KBM-7 (cell line): ENCODE measurements at regions not wholly inside any gene's neighbourhood (a gene's known extent, or its start where the extent isn't known, plus 50 kb on each side); places are given as distances from the start of the nearest gene placed in this dataset.

Experiments used
- DNase-seq: peaks from one replicate; pipeline ENCODE4 v3.0.0-alpha.2; 2015
- in situ Hi-C: fragments of 300-500 bp; cut with MboI; formaldehyde crosslinking; loops from 2 replicates; pipeline ENCODE4 v1.14.3; 2020; ENCODE audit warnings: low sequenced_read_pairs, low pct_unique_long_range_greater_than_20kb, mixed read lengths

DNA sequence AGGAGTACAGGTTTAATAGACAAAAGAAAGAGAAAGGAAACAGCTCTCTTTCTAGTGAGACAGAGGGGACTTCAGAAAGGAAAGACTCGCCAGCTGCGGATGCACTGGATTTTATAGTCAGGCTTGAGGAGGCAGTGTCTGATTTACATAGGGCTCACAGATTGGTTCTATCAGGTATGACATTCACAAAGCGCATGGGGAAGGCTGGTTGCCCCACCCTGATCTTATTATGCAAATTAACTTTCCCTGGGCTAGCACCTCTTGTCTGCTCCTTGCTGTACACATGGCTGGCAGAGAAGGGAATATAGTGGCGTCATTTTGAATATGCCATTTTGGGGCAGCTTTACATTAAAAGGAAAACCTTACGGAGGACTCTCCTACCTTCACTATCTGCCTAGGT lies 938.4 kb upstream of the SEMA6D start:
- in situ Hi-C loops: no loop called here
- DNase-seq: no peak

- in situ Hi-C loops: no loop called here
Observed at GRCh38 chr15:46786590-46787285, 930.6 kb upstream of the SEMA6D start.

GRCh38 chr15:46795685-46796084 lies 921.6 kb upstream of the SEMA6D start:
- in situ Hi-C loops: no loop called here
- no peak for DNase-seq

More at GRCh38 chr15:46786590-46787285, 930.6 kb upstream of the SEMA6D start:
- DNase-seq: no peak

DNA sequence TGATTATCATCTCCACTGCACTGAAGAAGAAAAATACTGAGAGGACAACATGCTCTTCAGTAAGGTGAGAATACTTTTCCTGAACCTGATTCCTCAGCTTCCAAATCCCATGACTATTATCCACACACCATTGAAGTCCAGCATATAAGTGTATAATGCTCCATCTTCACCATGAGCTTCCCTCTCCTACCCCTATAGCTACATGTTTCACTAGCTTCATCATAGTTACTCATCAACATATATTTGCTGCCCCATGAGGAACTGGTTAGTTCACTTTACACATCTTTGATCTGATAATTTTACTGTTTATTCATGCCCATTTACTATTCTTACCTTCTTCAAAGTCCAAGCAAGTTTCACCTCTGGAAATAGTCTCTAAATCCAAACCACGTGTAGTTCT lies 908.5 kb upstream of the SEMA6D start:
- no peak for DNase-seq

GRCh38 chr15:46815240-46815639 lies 902.1 kb upstream of the SEMA6D start:
- no peak for DNase-seq
- in situ Hi-C loops: no loop called here

More for the DNA sequence above, 908.5 kb upstream of the SEMA6D start:
- in situ Hi-C loops: no loop called here

- no peak for DNase-seq
- in situ Hi-C loops: no loop called here
Observed at GRCh38 chr15:46815765-46816164, 901.5 kb upstream of the SEMA6D start.

GRCh38 chr15:46848704-46849103 lies 868.6 kb upstream of the SEMA6D start:
- in situ Hi-C loops: no loop called here
- DNase-seq: no peak

GRCh38 chr15:46853600-46853999 lies 863.7 kb upstream of the SEMA6D start:
- DNase-seq: no peak
- in situ Hi-C loops: no loop called here

- DNase-seq: no peak
- in situ Hi-C loops: no loop called here
Observed at GRCh38 chr15:46854564-46854963, 862.7 kb upstream of the SEMA6D start.

DNA sequence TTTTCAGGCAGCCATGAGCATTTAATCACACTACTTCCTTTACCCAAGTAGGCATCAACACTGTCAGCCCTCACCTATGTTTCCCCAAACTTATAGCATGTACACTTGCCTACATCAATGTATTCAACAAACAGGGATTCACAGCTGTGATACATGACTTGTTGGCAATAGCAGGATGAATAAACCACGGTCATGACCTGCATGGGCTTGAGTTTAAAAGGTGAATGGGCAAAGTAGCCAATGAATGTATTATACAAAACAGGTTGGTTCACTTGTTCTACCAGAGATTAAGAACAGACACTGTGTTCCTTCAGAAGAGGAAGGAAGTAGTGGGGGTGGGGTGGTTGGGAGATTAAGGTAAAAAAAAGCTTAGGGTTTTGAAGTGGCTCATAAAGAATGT lies 861.9 kb upstream of the SEMA6D start:
- DNase-seq: no peak
- in situ Hi-C loops: no loop called here

DNA sequence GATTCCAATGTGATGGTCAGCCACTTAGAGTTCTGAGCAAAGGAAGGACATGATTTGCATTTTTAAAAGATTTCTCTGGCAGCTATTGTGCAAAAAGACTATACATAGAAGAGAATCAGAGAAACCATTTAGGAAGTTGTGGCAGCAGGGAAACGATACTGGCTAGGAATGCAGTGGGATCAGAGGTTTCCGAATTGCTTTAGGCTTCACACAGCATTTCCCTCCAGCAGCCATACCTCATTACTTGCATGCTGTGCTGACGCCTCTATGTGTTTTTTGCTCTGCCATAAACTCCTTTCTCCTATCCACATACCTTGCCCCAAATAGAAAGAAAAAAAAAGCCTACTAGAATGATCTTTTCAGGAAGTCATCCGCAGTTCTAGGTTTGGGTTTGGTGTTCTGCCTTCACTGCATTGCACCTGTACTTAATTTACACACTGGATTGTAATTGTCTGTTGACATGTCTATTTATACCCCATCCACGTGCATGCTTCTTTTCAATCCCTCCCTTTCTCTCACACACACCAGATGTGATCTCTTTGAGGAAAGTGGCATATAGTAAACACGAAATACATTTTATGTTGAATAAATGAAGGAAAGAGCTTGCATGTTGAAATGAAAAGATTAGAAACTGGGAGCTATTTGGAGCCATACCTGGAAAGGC lies 860.3 kb upstream of the SEMA6D start:
- in situ Hi-C loops: no loop called here

GRCh38 chr15:46858150-46858549 lies 859.2 kb upstream of the SEMA6D start:
- DNase-seq: no peak
- in situ Hi-C loops: no loop called here

More for the DNA sequence above, 860.3 kb upstream of the SEMA6D start:
- no peak for DNase-seq

DNA sequence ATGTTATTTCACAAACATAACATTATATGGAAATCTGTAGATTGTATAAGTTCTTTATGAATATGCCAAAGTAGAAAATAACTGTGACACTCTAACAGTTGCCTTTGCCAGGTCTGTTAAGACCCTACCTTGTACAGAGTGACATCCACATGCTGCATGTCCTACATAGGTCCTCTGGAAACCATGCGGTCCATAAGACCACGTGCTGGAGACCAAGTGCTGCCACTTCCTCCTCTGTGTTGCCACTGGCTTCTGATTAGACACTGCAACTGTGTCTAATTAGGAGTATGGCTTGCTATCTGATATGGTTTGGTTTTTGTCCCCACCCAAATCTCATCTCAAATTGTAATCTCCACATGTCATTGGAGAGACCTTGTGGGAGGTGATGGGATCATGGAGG lies 855.5 kb upstream of the SEMA6D start:
- no peak for DNase-seq
- in situ Hi-C loops: no loop called here

GRCh38 chr15:46865155-46865554 lies 852.1 kb upstream of the SEMA6D start:
- in situ Hi-C loops: no loop called here
- no peak for DNase-seq

DNA sequence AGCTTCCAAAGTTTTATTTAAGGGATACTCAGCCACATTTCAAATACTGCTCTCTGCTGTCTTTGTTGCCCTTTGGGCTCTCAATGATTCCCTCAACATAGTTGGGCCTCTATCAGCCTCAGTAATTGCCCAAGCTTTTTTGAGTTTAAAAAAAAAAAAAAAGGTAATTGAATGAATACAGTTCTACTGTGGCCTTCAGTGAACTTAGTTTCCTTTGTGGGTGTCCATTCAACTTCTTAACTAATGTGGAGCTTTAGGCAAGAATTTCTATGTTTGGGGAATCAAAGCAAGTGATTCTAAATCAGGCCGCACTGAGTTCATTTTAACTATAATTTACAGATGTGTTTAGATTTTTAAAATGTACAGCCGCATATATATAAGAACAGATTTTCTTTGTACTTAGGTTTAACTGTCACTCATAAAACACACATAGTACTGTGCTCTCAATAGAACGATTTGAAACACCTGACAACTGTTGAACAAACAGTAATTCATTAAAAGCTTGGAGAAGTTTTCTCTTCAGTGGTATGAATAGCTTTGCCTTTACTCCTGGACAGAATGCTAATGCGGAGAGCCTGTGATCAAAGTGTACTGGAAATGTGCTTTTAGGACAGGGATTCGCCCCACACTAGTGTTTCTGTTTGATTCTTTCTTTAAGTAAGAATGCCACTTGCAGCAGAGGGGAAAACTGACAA lies 844.9 kb upstream of the SEMA6D start:
- in situ Hi-C loops: no loop called here
- DNase-seq: no peak

- no peak for DNase-seq
- in situ Hi-C loops: no loop called here
Observed at GRCh38 chr15:46872981-46873330, 844.3 kb upstream of the SEMA6D start.

DNA sequence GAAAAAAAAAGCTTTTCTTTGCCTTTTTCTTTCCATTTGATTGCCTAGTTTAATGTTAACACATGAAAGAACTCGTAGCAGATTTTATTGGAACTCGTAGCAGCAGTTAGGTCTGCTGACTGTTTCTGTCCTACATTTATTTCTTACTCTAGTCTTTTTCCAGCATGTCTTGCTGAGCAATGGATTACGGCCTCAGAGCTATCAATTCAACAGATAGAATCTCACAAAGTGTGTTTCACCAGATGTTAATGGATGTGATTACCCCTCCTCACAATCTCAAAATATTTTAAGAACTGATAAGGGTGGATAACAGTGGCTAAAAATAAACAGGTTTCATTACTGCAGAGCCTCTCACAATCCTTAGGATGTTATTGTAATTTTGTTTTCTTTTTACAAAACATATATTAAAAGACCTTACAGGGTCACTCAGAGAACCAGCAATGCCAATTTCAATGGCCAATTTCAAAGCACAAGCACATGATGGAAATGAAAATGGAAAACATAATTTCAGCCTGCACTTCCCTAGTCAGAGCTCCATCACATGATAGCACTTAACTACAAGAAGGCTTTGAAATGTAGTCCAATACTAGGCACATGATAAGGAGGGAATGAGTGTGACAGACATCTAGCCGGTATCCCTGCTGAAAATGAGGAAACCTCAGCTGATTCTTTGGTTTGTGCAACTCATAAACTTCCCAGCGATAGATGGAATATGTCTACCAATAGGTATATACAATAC lies 838.1 kb upstream of the SEMA6D start:
- in situ Hi-C loops: no loop called here
- no peak for DNase-seq

- no peak for DNase-seq
- in situ Hi-C loops: no loop called here
Observed at GRCh38 chr15:46880791-46881190, 836.5 kb upstream of the SEMA6D start.

DNA sequence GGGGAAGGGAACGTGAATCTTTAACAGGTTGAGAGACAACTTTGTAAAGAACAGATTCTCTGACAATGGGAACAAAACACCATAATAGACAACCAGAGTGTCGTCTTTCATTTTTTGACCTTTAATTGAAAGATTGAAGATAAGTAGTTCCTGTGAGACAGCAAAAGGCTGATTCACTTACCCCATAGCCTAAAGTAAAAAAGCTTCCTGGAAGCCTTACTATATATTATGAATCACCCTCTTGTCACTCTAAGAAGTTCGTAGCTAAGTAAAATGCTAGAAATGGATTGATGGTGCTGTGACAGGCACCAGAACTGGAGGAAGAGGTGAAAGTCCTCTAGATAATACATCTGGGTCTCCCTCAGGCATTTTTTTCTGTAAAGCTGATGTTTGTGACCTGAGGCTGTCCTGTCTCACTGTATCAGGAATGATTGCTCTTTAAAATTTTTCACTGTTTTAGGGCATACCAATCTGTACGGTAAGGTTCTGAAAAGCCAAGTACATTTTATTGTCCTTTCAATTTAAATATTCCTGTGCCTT lies 824.6 kb upstream of the SEMA6D start:
- in situ Hi-C loops: no loop called here
- DNase-seq: no peak

GRCh38 chr15:46894644-46895043 lies 822.7 kb upstream of the SEMA6D start:
- no peak for DNase-seq
- in situ Hi-C loops: no loop called here
